Stimulated activated memory B cell treated with anti-CD40 and anti-IgM and Interleukin-4, amounts not matched to agents 10 μg/mL and 1 μg/mL and 100 μg/mL, for 72 hours (primary cell): ENCODE measurements at regions not wholly inside any gene's neighbourhood (a gene's known extent, or its start where the extent isn't known, plus 50 kb on each side); places are given as distances from the start of the nearest gene placed in this dataset.

Experiments used
- ATAC-seq: fragments of 150-1000 bp; cut with Tn5 transposase; 2 replicates; pipeline ENCODE4 v1.10.0; 2021
- H3K27ac Mint-ChIP-seq: one replicate; pipeline ENCODE4 v1.8.0; 2022; ENCODE audit warnings: mild to moderate bottlenecking, mixed read lengths
- H3K27me3 Mint-ChIP-seq: one replicate; pipeline ENCODE4 v1.8.0; 2022; ENCODE audit warnings: mixed read lengths
- H3K36me3 Mint-ChIP-seq: one replicate; pipeline ENCODE4 v1.8.0; 2022; ENCODE audit warnings: mixed read lengths
- H3K4me1 Mint-ChIP-seq: one replicate; pipeline ENCODE4 v1.8.0; 2022; ENCODE audit warnings: mixed read lengths
- H3K4me3 Mint-ChIP-seq: one replicate; pipeline ENCODE4 v1.8.0; 2022; ENCODE audit warnings: mild to moderate bottlenecking, moderate library complexity, mixed read lengths
- H3K9me3 Mint-ChIP-seq: one replicate; pipeline ENCODE4 v1.8.0; 2022; ENCODE audit warnings: mixed read lengths

DNA sequence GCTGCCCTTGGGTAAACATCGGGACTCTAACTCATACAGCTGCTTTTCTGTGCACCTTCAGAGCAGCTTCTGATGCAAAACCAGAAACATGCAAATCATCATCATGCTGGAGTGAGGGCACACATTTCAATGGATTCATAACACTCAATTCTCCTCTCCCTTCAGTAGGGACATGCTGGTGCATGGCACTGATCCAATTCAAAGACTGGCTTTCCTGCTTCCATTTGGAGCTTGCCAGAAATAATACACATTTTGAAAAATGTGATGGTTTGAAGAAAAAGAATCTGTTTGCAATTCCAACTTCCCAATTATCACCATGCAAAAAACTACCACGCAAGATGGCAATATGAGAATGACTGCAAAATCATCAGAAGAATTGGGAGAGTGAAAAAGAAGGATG is 65.2 kb upstream of the PDE10A start:
- Mint-ChIP-seq H3K27me3 (no peaks in the 10 kb centered on the region), H3K27ac (no peak overlapping the region), H3K9me3 (no peaks in the 10 kb centered on the region), H3K36me3 (no peaks in the 10 kb centered on the region), H3K4me1 (no peaks in the 10 kb centered on the region), H3K4me3 (no peak overlapping the region)
- ATAC-seq: no peak

DNA sequence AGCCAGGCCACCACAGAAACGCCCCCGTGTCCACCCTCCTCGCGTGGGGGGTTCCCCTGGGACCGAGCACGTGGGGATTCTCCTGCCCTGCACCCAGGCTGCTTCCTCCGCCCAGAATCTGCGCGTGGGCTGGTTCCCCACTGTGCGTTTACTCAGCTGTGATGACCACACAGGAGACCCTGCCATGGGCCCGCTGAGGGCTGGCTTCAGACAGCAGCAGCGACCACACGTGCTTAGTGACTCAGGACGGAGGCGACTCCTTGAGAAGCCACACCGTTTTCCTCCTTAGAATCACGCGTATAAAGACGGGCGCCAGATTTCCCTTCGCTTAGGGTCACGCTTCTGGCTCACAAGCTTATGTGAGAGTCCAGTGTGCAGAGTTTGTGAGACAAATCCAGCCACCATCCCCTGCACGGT is 63.9 kb upstream of the PDE10A start:
- Mint-ChIP-seq H3K27me3 (no peaks in the 10 kb centered on the region), H3K4me1 (no peaks in the 10 kb centered on the region), H3K27ac (no peak overlapping the region), H3K36me3 (no peaks in the 10 kb centered on the region), H3K4me3 (no peak overlapping the region), H3K9me3 (no peaks in the 10 kb centered on the region)
- ATAC-seq: no peak

DNA sequence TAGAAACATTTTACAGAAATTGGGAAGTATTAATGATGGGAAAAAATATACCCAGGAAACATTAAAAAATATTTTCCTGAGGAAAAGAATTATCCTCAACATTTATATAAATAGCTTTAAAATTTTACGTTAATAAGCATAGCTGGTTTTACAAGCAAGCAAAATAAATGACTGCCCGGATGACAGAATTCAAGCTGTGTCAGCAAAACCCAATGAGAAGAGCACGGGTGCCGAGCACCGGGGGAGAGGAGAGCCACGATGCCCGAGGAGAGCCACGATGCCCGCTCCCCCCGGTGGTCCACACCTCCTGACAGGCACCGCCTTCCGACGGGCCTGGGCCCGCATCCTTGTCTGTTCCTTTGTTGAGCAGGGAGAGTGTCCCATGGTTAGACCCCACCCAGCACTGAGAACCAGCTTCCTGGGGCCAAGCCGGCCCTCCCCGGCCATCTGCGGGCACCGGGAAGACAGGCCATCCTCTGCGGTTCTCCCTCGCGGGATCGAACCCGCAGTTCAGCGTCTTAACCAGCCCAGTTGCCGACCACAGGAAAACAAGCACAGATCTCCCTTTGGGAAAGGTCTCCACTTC is 63.3 kb upstream of the PDE10A start:
- no peaks in the 10 kb centered on the region for H3K27me3 Mint-ChIP-seq
- no peak overlapping the region for H3K27ac Mint-ChIP-seq
- H3K9me3 Mint-ChIP-seq: no peaks in the 10 kb centered on the region
- H3K36me3 Mint-ChIP-seq: no peaks in the 10 kb centered on the region
- no peak for ATAC-seq
- H3K4me3 Mint-ChIP-seq: no peak overlapping the region
- no peaks in the 10 kb centered on the region for H3K4me1 Mint-ChIP-seq

DNA sequence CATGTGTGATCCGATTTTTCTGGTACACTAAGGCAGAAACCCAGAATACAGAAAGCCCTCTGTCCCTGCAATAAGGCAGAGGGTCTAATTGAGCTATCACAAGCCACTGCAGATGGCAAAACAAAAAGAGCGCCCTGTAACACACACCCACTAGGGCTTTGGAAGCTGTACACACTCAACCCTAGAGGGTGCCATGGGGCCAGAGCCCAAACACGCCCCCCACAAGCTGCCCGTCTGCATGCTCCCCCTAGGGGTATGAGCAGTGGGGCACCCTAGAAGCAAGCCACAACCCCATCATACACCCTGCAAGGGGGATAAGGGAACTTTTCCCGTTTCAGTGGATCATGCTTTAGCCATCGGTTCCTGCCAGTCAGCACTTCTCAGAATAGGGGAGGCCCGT is 62.2 kb upstream of the PDE10A start:
- Mint-ChIP-seq H3K27me3 (no peaks in the 10 kb centered on the region), H3K36me3 (no peaks in the 10 kb centered on the region), H3K4me3 (no peak overlapping the region), H3K4me1 (no peaks in the 10 kb centered on the region), H3K27ac (no peak overlapping the region), H3K9me3 (no peaks in the 10 kb centered on the region)
- no peak for ATAC-seq

DNA sequence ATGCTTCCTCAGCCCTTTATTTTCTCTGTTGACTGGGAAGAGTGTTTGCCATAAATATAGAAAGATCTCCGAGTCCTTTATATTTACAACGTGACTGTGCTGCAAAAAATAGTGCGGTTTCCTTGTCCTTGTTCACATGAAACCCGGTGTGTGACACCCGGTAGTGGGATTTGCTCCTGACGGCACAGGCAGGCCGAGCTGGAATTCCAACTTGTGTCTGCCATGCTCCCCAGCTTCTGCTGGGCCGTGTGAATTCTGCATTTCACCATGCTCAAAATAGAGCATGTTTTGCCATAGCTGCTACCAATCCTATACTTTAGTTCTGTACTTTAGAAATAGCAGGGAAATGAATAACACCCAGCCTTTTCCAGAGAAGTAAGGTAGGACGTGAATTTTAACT is 60.3 kb upstream of the PDE10A start:
- Mint-ChIP-seq H3K9me3 (no peaks in the 10 kb centered on the region), H3K27me3 (peaks cover 14% of the 10 kb centered on the region), H3K36me3 (no peaks in the 10 kb centered on the region), H3K4me1 (no peaks in the 10 kb centered on the region), H3K4me3 (no peak overlapping the region), H3K27ac (no peak overlapping the region)
- no peak for ATAC-seq

DNA sequence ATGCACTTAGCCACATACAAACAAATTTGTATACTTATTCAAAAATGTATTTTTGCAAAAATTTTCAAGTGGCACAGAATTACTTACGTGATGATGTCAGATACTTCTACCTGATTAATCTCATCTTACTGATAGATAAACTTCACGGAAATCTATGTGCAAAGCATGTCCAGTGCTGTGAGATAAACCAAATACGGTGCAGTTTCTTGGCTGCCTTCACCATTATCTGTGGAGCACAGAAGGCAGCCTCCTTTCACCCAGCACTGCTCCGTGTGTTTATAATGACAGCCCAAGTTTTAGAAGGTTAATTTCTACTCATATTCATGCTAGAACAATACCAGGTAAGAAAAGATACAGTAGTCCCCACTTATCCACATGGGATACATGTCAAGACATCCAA is 59.0 kb upstream of the PDE10A start:
- no peaks in the 10 kb centered on the region for H3K4me1 Mint-ChIP-seq
- H3K27ac Mint-ChIP-seq: no peak overlapping the region
- H3K4me3 Mint-ChIP-seq: no peak overlapping the region
- H3K27me3 Mint-ChIP-seq: peaks cover 16% of the 10 kb centered on the region
- no peaks in the 10 kb centered on the region for H3K36me3 Mint-ChIP-seq
- no peaks in the 10 kb centered on the region for H3K9me3 Mint-ChIP-seq
- ATAC-seq: no peak

DNA sequence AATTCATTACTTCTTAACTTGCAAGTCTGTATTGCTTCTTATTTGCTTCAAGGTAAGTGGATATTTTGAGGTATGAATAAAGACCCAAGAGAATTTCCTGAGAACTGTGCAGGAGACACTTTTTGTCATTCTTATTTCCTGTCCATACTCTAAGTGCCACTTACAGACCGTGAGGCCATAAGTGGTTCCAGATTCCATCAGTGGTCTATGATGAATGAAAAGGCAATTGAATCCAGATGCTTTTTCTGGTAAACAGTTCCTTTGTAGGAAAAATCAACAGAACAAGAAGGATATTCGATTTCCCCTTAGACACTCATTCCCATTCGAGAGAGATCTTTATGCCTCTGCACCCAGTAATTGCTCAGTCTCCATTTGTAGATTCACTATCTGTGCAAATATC is 58.3 kb upstream of the PDE10A start:
- Mint-ChIP-seq H3K36me3 (no peaks in the 10 kb centered on the region), H3K4me3 (no peak overlapping the region), H3K9me3 (no peaks in the 10 kb centered on the region), H3K27me3 (peaks cover 16% of the 10 kb centered on the region), H3K4me1 (no peaks in the 10 kb centered on the region), H3K27ac (no peak overlapping the region)
- no peak for ATAC-seq

DNA sequence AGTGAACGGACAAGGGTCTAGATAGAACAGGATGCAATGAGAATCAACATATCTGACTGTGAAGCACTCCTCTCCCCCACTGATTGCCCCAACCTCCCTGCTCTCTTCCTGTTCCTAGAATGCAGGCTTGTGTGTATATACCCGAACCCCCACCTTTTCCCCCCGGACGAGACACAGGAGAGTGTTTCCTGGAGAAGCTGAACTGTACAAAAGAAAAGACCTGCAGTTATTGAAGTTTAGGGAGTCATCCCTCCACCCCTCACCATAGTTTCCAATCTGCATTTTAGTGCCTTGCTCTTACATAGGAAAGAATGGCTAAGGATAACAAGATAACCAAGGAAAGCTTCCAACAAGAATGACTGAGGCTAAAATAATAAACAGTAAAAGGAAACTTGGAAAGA is 55.5 kb upstream of the PDE10A start:
- Mint-ChIP-seq H3K27me3 (peaks cover 16% of the 10 kb centered on the region), H3K9me3 (no peaks in the 10 kb centered on the region), H3K27ac (no peak overlapping the region), H3K4me1 (no peaks in the 10 kb centered on the region), H3K4me3 (no peak overlapping the region), H3K36me3 (no peaks in the 10 kb centered on the region)
- no peak for ATAC-seq

DNA sequence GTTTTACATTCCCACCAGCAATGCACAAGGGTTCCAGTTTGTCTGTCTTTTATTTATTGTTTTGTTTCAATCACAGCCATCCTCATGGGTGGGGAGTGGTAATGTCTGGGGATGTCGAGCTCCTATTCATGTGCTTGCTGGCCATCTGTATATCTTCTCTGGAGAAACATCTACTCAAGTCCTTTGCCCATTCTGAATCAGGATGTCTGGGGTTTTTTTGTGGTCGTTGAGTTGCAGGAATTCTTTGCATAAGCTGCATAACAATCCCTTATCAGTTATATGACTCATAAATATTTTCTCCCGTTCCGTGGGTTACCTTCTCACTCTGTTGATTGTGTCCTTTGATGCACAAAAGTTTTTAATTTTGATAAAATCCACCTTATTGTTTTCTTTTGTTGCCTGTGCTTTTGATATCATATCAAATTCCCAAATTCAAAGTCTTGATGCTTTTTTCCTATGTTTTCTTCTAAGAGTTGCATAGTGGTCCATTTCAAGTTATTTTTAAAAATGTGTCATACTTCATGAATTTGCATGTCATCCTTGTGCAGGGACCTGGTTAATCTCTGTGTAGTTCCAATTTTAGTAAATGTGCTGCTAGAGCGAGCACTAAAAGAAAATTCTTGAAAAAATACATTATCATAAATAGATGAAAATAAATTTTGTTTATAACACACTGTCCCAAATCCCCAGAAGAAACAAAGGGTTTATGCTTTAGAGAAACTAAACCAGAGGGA is 54.9 kb upstream of the PDE10A start:
- Mint-ChIP-seq H3K27me3 (peaks cover 16% of the 10 kb centered on the region), H3K36me3 (no peaks in the 10 kb centered on the region)

DNA sequence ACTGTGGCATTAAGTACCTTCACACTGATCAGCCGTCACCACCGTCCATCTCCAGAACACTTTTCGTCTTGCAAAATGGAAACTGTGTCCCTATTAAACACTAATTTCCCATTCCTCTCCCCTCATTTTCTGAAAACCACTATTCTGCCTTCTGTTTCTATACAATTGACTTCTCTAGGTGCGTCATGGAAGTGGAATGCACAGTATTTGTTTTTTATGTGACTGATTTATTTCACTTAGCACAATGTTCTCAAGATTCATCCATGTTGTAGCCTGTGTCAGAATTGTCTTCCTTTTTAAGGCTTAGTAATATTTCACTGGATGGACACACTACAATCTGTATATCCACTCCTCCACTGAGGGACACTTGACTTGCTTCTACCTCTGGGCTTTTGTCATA is 53.8 kb upstream of the PDE10A start:
- no peak for ATAC-seq
- Mint-ChIP-seq H3K27me3 (peaks cover 16% of the 10 kb centered on the region), H3K9me3 (no peaks in the 10 kb centered on the region), H3K4me1 (no peaks in the 10 kb centered on the region), H3K36me3 (no peaks in the 10 kb centered on the region), H3K27ac (no peak overlapping the region), H3K4me3 (no peak overlapping the region)

More for the DNA sequence above, 54.9 kb upstream of the PDE10A start:
- Mint-ChIP-seq H3K27ac (no peak overlapping the region), H3K4me3 (no peak overlapping the region), H3K4me1 (no peaks in the 10 kb centered on the region), H3K9me3 (no peaks in the 10 kb centered on the region)
- ATAC-seq: no peak

DNA sequence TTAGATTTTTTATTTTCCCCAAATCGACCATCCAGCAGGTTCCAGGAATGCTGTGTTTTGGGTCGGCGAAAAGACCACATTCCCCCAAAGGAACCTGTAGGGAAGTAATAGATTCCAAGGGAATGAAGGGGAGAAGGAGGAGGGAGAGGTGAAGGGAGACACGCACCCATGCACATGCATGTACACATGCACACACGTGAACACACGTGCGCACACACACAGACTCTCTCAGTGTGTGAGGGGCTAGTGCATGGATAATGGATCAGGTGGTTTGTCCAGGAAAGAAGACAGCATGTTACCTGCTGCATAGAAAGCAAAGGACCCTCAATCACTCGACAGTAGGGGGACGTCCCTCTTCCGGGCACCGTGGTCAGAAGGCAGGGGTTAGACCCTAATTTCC is 52.4 kb upstream of the PDE10A start:
- no peak overlapping the region for H3K4me3 Mint-ChIP-seq
- no peaks in the 10 kb centered on the region for H3K36me3 Mint-ChIP-seq
- no peak overlapping the region for H3K27ac Mint-ChIP-seq
- H3K27me3 Mint-ChIP-seq: peaks cover 16% of the 10 kb centered on the region
- H3K9me3 Mint-ChIP-seq: no peaks in the 10 kb centered on the region
- no peaks in the 10 kb centered on the region for H3K4me1 Mint-ChIP-seq
- ATAC-seq: no peak

DNA sequence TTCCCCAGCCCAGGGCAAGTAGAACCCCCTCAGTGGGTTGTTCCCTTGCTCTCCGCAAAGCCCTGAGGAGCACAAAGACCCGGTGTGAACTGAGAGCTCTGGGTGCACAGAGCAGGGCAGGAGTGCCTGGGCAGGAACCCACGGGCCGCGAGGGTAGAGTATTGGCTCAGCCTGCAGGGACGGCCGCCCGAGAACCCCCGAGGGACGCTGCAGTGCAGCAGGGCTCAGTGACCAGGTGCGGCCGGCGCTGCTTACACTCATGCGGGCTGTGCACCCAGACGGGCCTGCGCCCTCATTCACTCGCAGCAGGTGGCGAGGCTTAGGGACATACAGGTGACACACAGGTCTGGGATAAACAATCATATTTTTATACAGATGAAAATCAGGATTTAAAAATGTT is 51.9 kb upstream of the PDE10A start:
- no peaks in the 10 kb centered on the region for H3K36me3 Mint-ChIP-seq
- H3K27ac Mint-ChIP-seq: no peak overlapping the region
- H3K4me1 Mint-ChIP-seq: no peaks in the 10 kb centered on the region
- peaks cover 2% of the 10 kb centered on the region for H3K9me3 Mint-ChIP-seq
- no peak overlapping the region for H3K4me3 Mint-ChIP-seq
- H3K27me3 Mint-ChIP-seq: peaks cover 16% of the 10 kb centered on the region
- peak; percentile 47 for ATAC-seq

DNA sequence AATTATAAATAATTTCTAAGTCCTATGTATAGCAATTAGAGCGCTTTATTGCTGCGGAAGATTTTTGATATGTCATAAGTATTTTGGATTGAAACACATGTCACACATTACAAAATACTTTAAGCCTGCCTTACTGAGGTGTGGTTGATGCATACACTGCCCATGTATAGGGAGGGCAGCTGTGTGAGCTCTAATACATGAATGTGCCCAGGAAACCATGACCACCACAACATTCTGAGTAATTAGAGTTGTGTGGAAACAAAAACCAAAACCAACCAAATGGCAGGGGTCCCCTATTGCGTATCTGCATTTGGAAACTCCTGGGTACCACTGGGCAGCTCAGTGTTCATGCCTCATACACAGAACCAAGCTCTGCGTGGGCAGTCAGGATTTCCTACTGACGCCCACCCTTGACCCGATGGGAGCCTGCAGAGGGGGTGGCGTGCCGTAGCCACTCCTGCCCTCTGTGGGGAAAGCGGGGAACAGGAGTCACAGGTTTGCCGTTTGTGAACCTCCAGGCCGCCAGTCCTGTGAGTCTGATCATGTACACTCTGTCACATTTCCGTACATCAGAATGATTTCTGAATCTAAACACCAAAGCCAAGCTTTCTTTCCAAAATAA is 50.9 kb upstream of the PDE10A start:
- ATAC-seq: no peak
- H3K9me3 Mint-ChIP-seq: peaks cover 6% of the 10 kb centered on the region
- no peaks in the 10 kb centered on the region for H3K4me1 Mint-ChIP-seq
- no peaks in the 10 kb centered on the region for H3K36me3 Mint-ChIP-seq
- H3K4me3 Mint-ChIP-seq: no peak overlapping the region
- peaks cover 8% of the 10 kb centered on the region for H3K27me3 Mint-ChIP-seq
- no peak overlapping the region for H3K27ac Mint-ChIP-seq
